ENCODE measurements at regions not wholly inside any gene's neighbourhood (a gene's known extent, or its start where the extent isn't known, plus 50 kb on each side); places are given as distances from the start of the nearest gene placed in this dataset.
"Not testable (repeated sequence)": the region's sequence is repeated elsewhere in the genome, so short reads cannot be mapped to it uniquely, and the experiment has no call there.

DNA sequence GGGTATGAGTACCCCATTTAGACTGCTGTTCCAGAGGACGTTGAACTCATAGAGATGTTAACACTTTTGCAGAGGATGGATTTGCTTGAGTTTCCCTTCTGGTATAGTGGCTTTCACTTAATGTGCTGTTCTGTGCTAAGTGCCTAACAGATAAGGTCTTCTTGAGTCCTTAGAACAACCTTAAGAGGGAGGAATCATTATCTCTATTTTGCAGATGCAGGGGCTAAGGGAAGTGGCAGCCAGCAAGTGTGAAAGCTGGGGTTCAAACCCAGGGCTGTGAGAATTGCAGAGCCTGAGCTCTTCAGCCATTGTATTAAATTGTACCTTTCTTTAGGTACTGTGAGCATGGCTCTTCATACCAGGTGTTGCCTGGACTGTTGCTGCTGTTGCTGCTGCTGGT lies 122.1 kb upstream of the NRXN3 start:
- Mint-ChIP-seq H3K27ac (no peak overlapping the region), H3K9me3 (peaks cover 10% of the 10 kb centered on the region in 2 experiments; a peak in 4 of 5 replicates), H3K4me1 (peaks cover 0 to 7% of the 10 kb centered on the region in 2 experiments; a peak in 2 of 4 replicates), H3K27me3 (ENCODE audit: low read depth) (no peaks in the 10 kb centered on the region; the same call in 1 of the 2 replicates), H3K36me3 (ENCODE audit: insufficient read depth in 1 of 3, low read depth in 3 of 3) (no peaks in the 10 kb centered on the region; a peak in 2 of 7 replicates), H3K4me3 (no peak overlapping the region)
- Histone ChIP-seq H3K56ac (ENCODE audit: insufficient read length, low read depth, low read length) (no peak overlapping the region), H3K27me3 (ENCODE audit: insufficient read depth, low read length) (no peaks in the 10 kb centered on the region), H2BK15ac (ENCODE audit: low read depth, low read length) (no peak overlapping the region), H3K4me1 (ENCODE audit: insufficient read depth, low read length) (no peaks in the 10 kb centered on the region), H2BK20ac (ENCODE audit: low read depth, low read length, poor library complexity, severe bottlenecking) (no peak overlapping the region), H2BK120ac (ENCODE audit: low read depth, low read length, poor library complexity, severe bottlenecking) (no peak overlapping the region), H4K8ac (replicated peaks; ENCODE audit: insufficient read length, low read depth, low read length) (no peak overlapping the region), H2BK12ac (ENCODE audit: insufficient read length, low read depth, low read length) (no peak overlapping the region), H4K20me1 (ENCODE audit: control insufficient read depth, insufficient read depth, insufficient read length) (no peaks in the 10 kb centered on the region), H3K23ac (ENCODE audit: insufficient read length, low read depth, low read length) (no peak overlapping the region), H4K91ac (ENCODE audit: insufficient read length, low read depth, low read length) (no peak overlapping the region), H3K27ac (ENCODE audit: insufficient read length, low read depth, low read length) (no peak overlapping the region), H3T11ph (ENCODE audit: low read length) (no peak overlapping the region), H3K79me2 (ENCODE audit: insufficient read depth, low read length) (no peaks in the 10 kb centered on the region), H3K14ac (ENCODE audit: insufficient read depth, low read length) (no peak overlapping the region), H3K9ac (ENCODE audit: extremely low read depth, insufficient read length, low read length) (no peak overlapping the region), H2AK5ac (ENCODE audit: insufficient read length, low read length) (no peak overlapping the region), H3K4ac (ENCODE audit: low read depth, low read length) (no peak overlapping the region), H3K4me2 (ENCODE audit: insufficient read depth, insufficient read length, low read length) (no peak overlapping the region), H2AFZ (ENCODE audit: low read length) (no peak overlapping the region), H4K5ac (ENCODE audit: insufficient read length, low read depth, low read length) (no peak overlapping the region), H3K18ac (ENCODE audit: insufficient read length, low read depth, low read length) (no peak overlapping the region), H3K23me2 (ENCODE audit: insufficient read length, low read depth, low read length, poor library complexity, severe bottlenecking) (no peaks in the 10 kb centered on the region), H2BK5ac (ENCODE audit: insufficient read length, low read length) (no peak overlapping the region), H3K9me3 (ENCODE audit: control insufficient read depth, low read depth, low read length) (no peaks in the 10 kb centered on the region), H3K79me1 (ENCODE audit: insufficient read depth, low read depth, low read length, poor library complexity, severe bottlenecking) (no peaks in the 10 kb centered on the region)
- no peak for DNase-seq
- no CpG with 5 or more reads among the region's 1 CpG for WGBS (ENCODE audit: extremely low coverage, insufficient read length, low lambda C conversion rate)
- TF ChIP-seq, protein P1, sequence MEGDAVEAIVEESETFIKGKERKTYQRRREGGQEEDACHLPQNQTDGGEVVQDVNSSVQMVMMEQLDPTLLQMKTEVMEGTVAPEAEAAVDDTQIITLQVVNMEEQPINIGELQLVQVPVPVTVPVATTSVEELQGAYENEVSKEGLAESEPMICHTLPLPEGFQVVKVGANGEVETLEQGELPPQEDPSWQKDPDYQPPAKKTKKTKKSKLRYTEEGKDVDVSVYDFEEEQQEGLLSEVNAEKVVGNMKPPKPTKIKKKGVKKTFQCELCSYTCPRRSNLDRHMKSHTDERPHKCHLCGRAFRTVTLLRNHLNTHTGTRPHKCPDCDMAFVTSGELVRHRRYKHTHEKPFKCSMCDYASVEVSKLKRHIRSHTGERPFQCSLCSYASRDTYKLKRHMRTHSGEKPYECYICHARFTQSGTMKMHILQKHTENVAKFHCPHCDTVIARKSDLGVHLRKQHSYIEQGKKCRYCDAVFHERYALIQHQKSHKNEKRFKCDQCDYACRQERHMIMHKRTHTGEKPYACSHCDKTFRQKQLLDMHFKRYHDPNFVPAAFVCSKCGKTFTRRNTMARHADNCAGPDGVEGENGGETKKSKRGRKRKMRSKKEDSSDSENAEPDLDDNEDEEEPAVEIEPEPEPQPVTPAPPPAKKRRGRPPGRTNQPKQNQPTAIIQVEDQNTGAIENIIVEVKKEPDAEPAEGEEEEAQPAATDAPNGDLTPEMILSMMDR (conservative IDR thresholded peaks at IDR 0.05), result no peak

DNA sequence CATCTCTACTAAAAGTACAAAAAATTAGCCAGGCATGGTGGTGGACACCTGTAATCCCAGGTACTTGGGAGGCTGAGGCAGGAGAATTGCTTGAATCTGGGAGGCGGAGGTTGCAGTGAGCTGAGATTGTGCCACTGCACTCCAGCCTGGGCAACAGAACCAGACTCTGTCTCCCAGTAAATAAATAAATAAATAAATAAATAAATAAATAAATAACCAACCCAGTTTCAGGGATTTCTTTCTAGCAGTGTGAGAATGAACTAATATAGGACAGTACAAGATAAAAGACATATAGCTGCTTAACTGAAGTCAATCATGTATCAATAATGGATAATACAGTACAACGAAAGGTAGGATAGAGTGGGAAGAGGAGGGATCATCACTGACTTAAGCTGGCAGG lies 113.3 kb upstream of the NRXN3 start:
- not testable (repeated sequence) for H2AFZ ChIP-seq (ENCODE audit: low read length); H2BK120ac ChIP-seq (ENCODE audit: low read depth, low read length, poor library complexity, severe bottlenecking); H3K4me1 ChIP-seq (ENCODE audit: insufficient read depth, low read length); DNase-seq; H4K5ac ChIP-seq (ENCODE audit: insufficient read length, low read depth, low read length); H3K23ac ChIP-seq (ENCODE audit: insufficient read length, low read depth, low read length); H3K14ac ChIP-seq (ENCODE audit: insufficient read depth, low read length); H3K27ac ChIP-seq (ENCODE audit: insufficient read length, low read depth, low read length); H3K9me3 Mint-ChIP-seq; H4K8ac ChIP-seq (replicated peaks; ENCODE audit: insufficient read length, low read depth, low read length); H3K18ac ChIP-seq (ENCODE audit: insufficient read length, low read depth, low read length); H3K27me3 ChIP-seq (ENCODE audit: insufficient read depth, low read length); H2BK20ac ChIP-seq (ENCODE audit: low read depth, low read length, poor library complexity, severe bottlenecking); H3K79me1 ChIP-seq (ENCODE audit: insufficient read depth, low read depth, low read length, poor library complexity, severe bottlenecking); H3K4me1 Mint-ChIP-seq; H3K4ac ChIP-seq (ENCODE audit: low read depth, low read length); H4K91ac ChIP-seq (ENCODE audit: insufficient read length, low read depth, low read length); H2BK5ac ChIP-seq (ENCODE audit: insufficient read length, low read length); H3K79me2 ChIP-seq (ENCODE audit: insufficient read depth, low read length); H3T11ph ChIP-seq (ENCODE audit: low read length); H2BK12ac ChIP-seq (ENCODE audit: insufficient read length, low read depth, low read length); H3K36me3 Mint-ChIP-seq (ENCODE audit: insufficient read depth in 1 of 3, low read depth in 3 of 3); H2BK15ac ChIP-seq (ENCODE audit: low read depth, low read length); H4K20me1 ChIP-seq (ENCODE audit: control insufficient read depth, insufficient read depth, insufficient read length); H3K9ac ChIP-seq (ENCODE audit: extremely low read depth, insufficient read length, low read length); H3K4me3 Mint-ChIP-seq; H3K23me2 ChIP-seq (ENCODE audit: insufficient read length, low read depth, low read length, poor library complexity, severe bottlenecking); H3K27me3 Mint-ChIP-seq (ENCODE audit: low read depth); H3K9me3 ChIP-seq (ENCODE audit: control insufficient read depth, low read depth, low read length); H3K56ac ChIP-seq (ENCODE audit: insufficient read length, low read depth, low read length); H3K27ac Mint-ChIP-seq; H2AK5ac ChIP-seq (ENCODE audit: insufficient read length, low read length); H3K4me2 ChIP-seq (ENCODE audit: insufficient read depth, insufficient read length, low read length)
- WGBS (ENCODE audit: extremely low coverage, insufficient read length, low lambda C conversion rate), result no CpG with 5 or more reads among the region's 2 CpGs
